NCI-H128 (cell line): ENCODE measurements at regions not wholly inside any gene's neighbourhood (a gene's known extent, or its start where the extent isn't known, plus 50 kb on each side); places are given as distances from the start of the nearest gene placed in this dataset.
"Not testable (repeated sequence)": the region's sequence is repeated elsewhere in the genome, so short reads cannot be mapped to it uniquely, and the experiment has no call there.

Source experiments
- DNase-seq: peaks from one replicate; lab custom pipeline; 2025; ENCODE audit not compliant: unreplicated experiment; lab: John Stamatoyannopoulos, UW

DNA sequence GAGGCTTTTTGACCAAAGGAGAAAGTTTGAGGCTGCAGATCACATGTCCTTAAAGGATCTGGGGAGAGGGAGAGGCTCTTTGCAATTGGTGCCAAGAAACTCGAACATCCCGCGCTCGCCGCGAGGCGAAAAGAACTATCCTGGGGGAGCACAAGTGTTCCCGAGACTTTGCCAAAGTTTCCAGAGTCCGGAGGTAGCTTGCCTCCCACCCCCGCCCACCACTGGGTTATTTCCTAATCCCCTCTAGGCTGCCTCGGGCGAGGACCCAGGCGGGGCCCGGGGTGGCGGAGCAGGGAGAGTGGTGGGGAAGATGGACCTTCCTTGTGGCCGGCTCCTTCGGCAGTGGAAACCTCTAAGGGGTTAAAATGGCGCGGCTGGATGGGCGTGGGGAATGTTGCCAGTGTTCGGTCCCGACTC, 114.5 kb downstream of the KCNRG start:
- no peak for DNase-seq

DNA sequence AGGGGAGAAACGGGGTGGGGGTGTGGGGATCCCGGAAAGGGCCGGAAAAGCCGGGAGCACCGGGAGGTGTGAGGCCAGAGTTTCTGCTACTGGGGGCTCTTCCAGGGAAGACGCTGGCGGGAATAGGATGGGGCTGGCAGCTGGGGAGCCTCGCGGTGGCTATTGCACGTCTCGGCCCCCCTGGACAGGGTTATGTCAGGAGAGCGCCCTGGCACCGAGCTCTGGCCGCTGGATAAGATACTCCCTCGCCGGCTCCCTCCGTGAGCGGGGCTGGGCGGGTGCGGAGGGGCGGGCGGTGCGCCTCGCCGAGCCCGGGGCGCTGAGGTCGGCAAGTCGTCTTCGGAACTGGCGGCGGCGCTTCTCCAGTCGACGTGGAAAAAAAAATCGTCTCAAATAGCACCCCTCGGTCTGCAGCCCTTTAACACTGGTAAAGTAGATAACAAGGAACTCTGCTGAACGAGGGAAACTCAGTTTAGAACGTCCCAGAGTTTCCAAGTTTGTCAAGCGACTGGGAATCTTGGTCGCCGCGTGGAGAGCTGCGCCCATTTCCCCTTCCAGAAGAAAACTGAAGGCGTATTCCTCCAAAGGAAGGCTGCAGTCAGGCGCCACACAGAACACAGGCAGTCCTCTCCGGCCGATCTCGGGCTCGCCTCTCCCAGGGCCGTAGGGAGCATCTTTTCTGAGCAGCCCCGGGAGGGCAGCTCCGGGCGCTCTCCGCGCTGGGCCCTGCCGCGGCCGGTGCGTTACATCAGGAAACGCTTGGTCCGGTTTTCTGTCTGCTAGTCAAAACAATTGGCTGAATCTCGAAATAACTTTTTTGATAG, 115.1 kb downstream of the KCNRG start:
- DNase-seq: no peak

DNA sequence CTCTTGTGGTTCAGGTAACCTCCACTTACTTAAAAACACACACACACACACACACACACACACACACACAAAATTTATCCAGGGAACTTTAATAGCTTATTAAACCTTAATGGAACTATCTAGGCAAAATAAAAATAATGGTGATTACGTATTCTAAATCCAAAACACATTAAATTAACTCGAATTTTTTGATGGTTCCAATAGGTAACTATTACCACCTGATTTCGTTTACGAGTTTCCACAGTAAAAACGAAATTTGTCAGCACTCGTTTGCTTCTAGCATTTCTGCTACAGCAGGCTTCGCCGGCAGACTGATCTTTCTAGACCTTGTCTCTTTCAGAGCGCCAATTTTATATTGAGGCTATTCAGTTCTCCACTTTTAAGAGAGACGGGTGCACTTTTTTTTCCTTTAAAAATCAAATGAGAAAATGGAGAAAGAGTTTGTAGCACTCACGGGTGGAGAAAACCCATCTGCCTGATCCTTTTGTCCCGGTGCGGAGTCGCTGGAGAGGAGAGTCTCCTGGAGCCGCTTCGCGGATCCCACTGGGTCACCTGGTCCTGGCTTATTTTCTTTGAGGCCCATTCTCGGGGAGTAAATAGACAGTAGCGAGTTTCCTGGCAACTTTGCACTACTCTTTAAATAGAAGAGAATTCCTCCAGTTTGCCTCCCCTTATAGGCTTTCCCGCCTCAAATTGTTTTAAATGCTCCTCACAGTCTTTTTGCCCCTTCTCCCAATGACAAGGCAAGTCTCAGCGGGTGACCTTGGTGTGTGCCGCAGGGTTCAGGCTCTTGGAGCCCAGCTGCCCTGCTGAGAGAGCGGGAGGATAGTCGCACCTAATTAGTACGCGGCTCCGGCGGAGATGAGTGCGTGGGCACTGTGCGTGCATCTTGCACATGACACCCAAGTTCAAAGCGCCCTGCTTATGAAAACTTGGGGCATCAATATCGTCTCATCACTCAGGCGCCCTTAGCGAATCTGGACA, 117.0 kb downstream of the KCNRG start:
- DNase-seq: no peak

DNA sequence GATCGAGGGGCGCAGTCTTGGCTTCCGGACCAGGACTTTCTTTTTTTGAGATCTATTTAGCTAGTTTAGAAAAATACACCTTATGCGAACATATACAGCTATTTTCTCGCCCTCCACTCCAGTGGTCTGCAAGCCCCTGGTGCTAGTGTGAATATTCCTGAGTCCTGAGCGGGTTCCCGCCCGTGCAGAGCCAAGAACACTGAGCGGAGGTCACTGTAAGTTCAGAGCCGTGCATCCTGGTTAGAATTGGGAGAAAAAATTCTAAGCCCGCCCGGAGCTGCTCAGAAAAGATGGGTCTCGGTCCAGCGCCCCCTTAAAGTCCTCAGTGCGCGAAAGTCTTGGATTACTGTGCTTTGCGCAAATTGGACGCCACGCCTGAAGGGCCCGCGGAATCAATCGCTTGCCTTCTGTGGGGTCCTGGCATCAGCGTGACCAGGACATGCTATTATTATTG, 117.7 kb downstream of the KCNRG start:
- no peak for DNase-seq

- DNase-seq: no peak
These were observed 118.2 kb downstream of the KCNRG start for GRCh38 chr13:50133358-50133953.

DNA sequence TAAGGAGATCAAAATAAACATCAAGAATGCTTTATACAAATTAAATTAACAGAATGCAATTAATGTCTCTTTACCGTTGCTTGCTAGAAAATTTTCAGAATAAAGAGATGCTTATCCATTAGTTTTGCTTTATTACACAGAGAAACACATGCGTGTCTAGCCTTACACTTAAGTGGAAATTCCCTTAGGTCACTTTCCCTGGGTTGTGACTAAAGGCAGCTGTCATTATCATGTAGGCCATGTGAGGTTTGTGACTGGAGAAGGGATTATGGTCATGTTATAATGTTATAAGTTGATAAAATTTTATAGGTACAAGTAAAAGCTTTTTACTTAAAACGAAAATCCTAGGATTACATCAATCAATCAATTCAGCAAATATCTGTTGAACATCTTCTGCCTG, 121.0 kb downstream of the KCNRG start:
- DNase-seq: no peak

- DNase-seq: no peak
These were observed 121.4 kb downstream of the KCNRG start for GRCh38 chr13:50136678-50137077.

DNA sequence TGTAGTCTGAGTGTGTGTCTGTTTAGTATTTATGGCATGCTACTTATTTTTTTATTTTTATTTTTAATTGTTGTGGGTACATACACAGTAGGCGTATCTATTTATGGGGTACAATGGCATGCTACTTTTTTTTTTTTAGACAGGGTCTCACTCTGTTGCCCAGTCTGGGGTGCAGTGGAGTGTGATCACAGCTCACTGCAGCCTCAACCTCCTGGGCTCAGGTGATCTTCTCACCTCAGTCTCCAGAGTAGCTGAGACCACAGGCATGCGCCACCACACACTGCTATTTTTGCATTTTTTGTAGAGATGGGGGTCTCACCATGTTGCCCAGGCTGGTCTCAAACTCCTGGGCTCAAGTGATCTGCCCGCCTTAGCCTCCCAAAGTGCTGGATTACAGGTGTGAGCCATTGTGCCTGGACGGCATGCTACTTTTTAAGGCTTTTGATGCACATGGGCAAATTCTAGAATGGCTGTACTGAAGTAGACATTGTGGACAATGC, 124.2 kb downstream of the KCNRG start:
- not testable (repeated sequence) for DNase-seq

GRCh38 chr13:50140153-50140552, 124.9 kb downstream of the KCNRG start:
- DNase-seq: no peak

DNA sequence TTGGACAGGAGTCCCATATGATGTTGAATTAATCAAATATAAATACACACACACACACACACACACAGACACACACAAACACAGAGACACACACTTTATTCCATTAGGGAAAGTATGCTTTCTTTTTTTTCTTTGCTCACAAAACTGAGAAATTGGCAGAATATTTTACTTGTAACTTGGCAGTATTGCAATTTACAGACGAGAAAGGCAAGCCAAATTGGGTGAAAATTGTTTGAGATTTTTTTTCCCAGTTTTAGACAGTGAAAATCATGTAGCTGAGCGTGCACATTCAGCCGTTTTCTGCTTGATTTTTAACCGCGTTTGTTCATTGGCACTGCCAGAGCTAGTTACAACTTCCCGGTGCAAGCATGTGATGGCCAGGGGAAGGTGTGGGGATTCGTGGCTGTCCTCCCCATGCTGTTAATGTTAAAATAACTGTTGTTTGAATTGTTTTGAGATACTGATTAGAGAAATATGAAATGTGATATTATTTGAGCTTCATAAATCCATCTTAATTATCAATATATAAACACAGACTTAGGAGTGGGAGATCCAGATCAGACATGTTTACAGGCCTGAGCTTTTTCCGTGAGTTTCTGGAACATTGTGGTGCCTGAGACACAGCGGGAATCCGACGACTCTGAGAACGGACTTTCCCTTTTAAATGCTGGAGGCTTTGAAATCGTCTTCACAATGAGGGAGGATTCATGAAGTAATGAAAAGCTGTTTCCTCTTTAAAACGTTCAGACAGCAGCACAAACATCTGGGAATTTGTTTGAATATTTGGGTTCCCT, 125.5 kb downstream of the KCNRG start:
- DNase-seq: no peak

- DNase-seq: no peak
These were observed 126.2 kb downstream of the KCNRG start for GRCh38 chr13:50141375-50141975.

DNA sequence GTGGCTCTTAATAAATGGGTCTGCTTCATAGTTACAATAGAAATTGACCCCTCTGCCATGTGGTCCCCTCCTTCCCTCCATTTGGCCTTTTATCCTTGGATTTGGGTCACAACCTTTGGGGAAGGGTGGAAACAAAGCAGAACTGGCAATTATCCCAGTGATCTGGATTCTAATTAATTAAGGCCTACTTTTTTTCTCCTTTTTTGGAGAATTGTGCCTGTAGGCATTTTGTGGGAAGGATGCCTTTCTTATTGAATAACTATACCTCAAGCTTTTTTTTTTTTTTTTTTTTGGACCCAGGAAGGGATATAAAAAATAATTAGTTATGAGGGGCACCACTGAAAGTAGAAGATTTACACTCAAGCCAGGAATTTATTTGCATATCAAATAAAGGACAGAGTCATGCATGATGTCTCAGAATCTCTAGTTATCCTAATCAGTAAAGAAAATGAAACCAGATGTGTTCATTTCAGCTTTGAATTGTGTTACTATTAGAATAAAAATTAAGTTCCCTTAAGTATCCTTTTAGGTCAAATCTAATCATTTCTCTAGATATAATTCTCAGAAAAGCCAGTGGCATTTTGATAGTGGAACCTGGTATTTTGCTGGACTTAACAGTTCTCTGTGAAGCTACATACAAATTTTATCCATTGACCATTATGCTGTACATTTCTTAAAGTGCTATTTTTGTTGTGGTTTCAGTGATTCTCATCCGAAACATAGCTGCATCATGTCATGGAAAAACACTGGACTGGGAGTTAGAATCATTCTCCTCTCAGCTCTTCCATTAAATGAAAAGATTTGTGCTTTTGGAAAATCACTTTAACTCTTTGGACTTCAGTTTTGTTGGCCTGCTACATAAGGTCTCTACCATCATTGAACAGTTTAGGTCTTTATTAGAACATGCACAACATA, 129.3 kb downstream of the KCNRG start:
- no peak for DNase-seq

DNA sequence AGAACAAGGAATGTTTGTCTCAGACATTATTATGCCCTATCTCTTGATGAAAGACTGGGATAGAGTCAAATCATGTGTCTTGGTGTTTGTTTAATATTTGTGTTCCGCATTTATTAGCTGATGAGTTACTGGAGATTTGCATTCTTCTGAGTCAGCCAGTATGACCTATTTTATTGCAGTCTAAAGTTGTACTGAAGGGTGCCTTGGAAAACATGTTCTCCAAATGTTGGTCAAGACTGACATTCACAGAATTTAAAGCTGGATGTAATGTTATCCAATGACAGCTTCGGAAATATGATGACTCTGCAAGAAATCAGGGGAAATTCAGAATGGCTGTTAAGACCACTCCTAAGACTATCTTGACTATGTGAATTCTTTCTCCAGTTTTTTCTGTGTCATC, 134.0 kb downstream of the KCNRG start:
- DNase-seq: no peak

DNA sequence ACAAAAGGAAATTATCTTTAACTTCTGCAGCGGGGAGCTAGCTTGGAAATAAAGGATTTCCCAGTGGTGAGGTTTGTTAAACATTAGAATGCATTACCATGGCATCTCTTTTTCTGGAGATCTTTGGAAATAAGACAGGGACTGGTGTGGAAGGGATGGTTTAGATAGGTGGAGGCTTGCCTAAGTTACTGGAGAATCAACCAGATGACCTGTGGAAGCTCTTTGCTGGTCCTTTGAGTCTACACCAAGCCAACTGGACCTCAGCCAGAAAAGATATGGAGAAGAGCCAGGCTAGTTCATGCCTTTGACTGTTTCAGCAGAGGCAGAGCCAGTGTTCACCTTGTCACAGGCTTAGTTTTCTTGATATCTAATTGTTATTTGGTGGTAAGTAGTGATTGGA, 134.7 kb downstream of the KCNRG start:
- no peak for DNase-seq

- DNase-seq: no peak
These were observed 137.0 kb downstream of the KCNRG start for GRCh38 chr13:50152224-50152623.

GRCh38 chr13:50152655-50153309, 137.5 kb downstream of the KCNRG start:
- no peak for DNase-seq

GRCh38 chr13:50153401-50153800, 138.2 kb downstream of the KCNRG start:
- DNase-seq: no peak

DNA sequence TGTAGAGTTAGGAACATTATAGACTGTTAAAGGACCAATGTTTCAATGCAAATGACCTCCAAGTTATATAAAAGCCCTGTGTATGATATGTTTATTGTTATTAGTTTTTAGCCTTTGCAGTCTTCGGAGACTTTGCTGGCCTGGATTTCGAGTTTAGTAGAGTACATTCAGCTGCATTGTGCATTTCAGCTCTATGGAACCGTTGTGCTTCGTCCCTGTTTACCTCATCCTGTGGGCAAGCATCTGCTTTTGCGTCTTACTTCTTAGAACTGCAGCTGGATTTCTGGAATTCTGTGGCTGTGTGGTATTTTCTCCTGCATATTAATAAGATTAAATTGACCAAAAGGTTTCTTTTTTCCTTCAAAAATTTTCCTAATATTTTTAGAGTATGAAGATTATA, 138.6 kb downstream of the KCNRG start:
- DNase-seq: no peak
